Fibroblast of skin of right quadriceps (primary cell): ENCODE measurements at regions not wholly inside any gene's neighbourhood (a gene's known extent, or its start where the extent isn't known, plus 50 kb on each side); places are given as distances from the start of the nearest gene placed in this dataset.
"Not testable (repeated sequence)": the region's sequence is repeated elsewhere in the genome, so short reads cannot be mapped to it uniquely, and the experiment has no call there.

Experiments used
- DNase-seq: peaks from one replicate; pipeline ENCODE4 v3.0.0-alpha.2; 2013

- DNase-seq, result not testable (repeated sequence)
These were observed 474.2 kb upstream of the MDGA2 start for GRCh38 chr14:48149624-48150023.

DNA sequence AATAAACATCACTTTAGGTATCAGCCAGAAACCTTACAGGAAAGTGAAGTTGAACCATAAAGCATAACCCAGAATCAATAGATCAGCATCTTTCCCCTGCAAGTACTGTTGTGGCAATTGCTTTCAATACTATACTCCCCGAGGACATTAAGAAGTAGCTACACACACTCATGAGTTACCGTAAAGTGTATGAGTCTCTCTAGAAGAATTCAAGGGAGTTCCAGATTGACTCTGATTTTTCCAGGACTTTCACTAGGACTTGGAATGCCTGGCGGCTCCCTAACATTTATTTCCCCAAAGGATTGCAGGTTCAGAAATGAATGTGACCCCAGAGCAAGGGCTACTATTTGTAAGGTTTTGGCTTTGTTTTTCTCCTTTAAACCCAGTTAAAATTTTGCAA is 465.4 kb upstream of the MDGA2 start:
- no peak for DNase-seq

DNA sequence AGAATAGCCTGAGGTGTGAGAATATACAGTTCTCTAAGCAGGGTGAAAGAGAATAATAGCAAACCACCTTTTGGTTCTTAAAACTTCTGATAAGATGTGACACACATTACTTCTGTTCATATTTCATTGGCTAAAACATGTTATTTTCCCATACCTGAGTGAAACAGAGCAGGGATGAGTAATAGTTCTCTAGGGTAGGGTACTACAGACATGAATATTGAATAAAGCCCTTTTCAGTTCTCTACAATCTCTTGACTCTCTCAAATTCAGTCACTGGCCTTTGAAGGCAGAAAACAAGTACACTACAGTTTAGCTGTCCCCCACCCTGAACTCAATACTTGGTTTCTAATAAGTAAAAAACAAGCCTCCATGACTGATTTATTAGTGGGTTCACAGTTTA is 454.1 kb upstream of the MDGA2 start:
- no peak for DNase-seq

- DNase-seq, result no peak
These were observed 452.3 kb upstream of the MDGA2 start for GRCh38 chr14:48127674-48128073.

GRCh38 chr14:48125654-48126053 is 450.2 kb upstream of the MDGA2 start:
- no peak for DNase-seq

DNA sequence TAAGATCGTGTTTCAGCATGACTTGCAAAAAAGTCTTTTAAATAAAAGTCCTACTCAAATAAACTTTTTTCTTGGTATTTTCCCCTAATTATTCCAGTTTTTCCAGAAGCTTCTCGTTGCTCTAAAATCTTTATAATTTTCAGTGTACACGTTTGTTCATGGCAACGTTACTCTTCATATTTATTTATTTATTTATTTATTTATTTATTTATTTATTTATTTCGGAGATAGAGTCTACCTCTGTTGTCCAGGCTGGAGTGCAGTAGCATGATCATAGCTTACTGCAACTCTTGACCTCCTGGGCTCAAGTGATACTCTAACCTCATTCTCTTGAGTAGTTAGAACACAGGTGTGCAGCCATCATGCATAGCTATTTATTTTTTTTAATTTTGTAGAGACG is 438.3 kb upstream of the MDGA2 start:
- DNase-seq, result no peak

- DNase-seq, result no peak
These were observed 435.7 kb upstream of the MDGA2 start for GRCh38 chr14:48111151-48111550.

- DNase-seq, result no peak
These were observed 432.2 kb upstream of the MDGA2 start for GRCh38 chr14:48107646-48108045.

DNA sequence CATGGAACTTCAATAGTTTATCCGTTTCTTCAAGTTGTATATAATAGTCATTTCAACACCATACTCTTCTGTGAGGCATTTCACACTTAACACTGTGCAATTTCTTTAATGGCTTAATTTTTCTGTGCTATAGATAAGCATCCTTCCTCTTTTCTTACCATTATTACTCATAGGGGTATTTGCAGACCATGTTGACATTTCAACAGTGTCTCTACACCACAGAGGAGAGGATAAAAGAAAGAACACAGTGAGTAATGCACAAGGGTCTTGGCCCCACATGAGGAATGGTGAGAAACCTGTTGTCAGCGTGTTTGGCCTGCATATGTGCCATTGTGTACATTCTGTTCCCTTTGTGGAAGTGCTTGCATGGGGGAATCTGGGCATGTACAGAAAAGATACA is 421.5 kb upstream of the MDGA2 start:
- no peak for DNase-seq

DNA sequence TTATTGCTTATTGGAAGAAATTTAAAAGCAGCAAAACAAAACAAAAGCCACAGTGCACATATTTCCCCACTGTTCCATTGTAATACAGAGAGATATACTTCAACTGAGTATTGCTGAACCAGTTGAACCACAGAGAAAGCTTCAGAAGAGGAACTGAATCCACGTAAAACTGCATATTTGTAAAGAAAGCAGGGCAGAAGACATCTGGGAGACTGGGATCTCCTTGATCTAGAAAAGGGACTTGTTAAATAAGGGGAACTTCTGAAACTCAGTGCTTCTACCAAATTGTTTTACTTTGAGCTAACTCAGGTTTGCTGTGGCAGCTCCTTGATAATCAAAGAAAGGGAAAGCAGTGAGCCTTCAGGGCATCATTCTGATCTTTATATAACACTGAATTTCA is 411.1 kb upstream of the MDGA2 start:
- DNase-seq, result no peak

- no peak for DNase-seq
These were observed 400.1 kb upstream of the MDGA2 start for GRCh38 chr14:48075487-48075886.

DNA sequence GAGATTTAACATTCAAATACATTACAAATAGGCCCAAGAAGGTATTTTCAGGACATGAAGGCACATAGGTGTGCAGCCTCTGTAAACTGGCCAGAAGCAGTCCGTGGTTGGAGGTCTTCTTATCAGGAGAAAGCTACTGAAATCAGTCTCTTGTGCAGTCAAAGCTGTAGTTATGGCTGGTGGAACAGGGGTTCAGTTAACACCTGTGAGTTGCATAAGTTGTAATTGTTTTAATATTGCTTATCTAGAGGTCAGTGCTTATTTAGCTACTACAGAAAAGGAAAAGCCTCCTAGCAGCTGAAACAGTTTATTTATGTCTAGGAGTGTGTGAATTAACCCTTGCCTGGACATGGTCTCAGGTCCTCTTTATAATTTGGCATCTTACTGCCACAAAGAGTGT is 377.6 kb upstream of the MDGA2 start:
- DNase-seq, result no peak

DNA sequence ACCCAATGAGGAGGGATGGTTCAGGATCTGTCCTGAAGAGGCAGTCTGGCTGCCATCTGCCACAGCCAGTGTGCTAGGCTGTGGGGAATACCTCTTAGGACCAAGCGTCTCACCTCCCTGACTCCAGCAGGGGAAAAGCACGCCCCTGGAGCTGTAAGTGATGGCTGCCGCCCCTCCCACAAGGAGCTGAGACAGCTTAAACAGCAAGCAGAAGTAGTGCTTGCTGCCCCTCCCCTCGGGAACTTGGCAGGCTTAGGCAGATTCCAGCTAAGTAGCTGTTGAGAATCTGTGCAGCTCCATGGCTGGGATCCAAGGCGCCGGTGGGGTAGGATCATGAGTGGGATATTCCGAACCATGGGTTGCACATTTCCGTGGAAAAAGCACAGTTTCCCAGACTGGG is 360.4 kb upstream of the MDGA2 start:
- DNase-seq, result no peak

GRCh38 chr14:48027115-48027514 is 351.7 kb upstream of the MDGA2 start:
- DNase-seq, result no peak

DNA sequence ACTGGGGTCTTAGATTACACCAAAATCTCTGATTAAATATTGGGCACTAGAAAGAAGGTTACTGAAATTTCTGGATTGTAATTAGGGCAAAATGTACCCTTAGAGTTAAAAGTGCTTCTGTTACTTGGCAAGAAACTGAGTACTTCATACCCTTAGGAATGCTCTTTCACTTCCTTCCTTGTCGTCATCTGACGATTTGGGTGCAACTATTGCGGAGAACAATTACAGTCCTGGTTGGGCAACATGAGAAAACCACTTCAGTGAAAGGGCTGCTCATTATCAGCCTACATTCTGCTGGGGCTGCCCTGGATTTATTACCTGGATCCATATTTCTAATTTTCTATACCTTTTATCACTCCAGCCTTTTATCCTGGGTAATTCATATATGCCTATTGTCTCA is 348.5 kb upstream of the MDGA2 start:
- DNase-seq, result no peak

DNA sequence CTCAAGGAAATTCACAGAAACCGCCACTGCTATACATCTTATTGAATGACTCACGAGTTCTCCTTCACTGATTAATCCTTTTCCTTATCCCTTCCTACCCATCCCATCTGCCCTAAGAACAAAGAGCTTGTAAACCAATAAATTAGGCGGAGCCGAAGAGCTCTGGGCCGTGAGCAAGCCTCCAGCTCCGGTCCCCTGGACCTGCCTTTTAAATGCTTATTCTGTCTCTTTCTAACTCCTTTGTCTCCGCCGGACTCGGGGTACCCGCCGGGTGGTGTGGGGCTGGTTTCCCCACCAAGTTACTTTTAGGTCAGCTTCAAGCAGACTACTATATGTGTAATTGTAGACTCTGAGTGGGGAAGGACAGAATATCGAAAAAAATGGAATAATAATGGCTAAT is 336.1 kb upstream of the MDGA2 start:
- DNase-seq, result not testable (repeated sequence)

- DNase-seq, result no peak
These were observed 333.2 kb upstream of the MDGA2 start for GRCh38 chr14:48008646-48009045.

DNA sequence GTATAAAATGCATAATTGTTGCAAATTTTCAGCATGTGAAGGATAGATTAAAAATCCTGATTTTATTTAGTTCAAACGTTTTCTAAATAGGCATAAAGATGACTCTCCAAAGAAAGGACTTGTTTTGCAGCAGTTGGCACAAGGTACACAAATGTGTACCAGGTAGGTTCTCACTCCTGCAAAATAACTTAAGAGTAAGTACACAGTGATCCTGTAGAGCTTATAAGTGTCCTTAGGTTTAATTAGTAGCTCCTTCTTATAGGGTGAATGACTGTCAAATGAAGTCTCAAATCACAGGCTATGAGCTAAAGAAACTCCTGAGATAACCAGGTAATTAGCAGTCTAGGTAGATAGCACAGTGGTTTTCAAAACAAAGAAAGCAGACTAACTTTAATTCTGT is 330.6 kb upstream of the MDGA2 start:
- DNase-seq, result no peak

DNA sequence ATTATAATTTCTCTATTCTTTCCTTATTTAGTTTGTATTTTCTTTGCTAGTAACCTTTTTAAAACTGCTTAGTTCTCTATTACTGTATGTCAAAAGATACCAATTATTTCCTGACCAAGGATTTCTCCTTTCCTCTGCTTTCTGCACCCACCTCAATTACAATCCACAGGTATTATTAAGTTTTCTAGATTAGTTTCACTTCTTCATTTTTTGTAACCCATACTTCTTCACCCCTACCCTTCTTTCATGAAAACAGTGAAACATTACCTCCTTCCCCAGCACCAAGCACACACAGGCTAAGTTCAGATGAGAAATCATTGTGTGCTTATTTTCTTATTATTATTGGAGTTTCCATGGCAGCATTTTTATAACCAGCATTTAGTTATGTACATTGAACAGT is 318.5 kb upstream of the MDGA2 start:
- no peak for DNase-seq

GRCh38 chr14:47988175-47988574 is 312.8 kb upstream of the MDGA2 start:
- no peak for DNase-seq

GRCh38 chr14:47978871-47979270 is 303.5 kb upstream of the MDGA2 start:
- no peak for DNase-seq

- no peak for DNase-seq
These were observed 300.7 kb upstream of the MDGA2 start for GRCh38 chr14:47976139-47976538.

DNA sequence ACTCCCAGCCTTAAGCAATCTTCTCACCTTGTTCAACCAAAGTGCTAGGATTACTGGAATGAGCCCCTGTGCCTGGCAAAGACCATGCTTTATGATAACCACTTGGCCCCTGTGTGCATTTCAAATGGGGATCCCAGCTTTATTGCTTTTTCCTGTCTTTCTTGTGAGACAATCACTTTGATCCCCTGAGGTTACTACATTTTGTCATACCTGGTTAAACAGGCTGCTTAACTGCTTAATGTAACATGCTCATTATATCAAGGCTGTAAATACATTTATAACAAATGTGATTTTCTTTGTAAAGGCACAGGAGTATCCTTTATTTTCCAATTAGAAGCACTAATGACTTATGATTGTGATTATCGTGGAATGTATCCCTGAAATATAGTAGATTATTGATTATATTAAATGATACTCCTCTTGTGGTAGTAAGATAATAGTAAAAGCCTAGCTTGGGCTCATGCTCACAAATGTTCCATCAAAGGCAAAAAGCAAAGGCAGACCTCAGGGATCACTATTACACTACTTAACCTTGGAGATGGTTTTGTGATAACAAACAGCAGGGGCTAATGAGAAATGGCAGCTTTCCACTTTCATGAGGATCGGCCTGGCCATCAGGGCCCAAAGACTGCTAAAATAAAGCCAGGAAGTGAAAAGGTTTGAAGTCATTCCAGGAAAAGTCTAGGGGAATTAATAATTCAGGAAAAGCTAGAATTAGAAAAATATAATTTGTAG is 290.8 kb upstream of the MDGA2 start:
- DNase-seq, result no peak

GRCh38 chr14:47961634-47962033 is 286.2 kb upstream of the MDGA2 start:
- DNase-seq, result no peak

DNA sequence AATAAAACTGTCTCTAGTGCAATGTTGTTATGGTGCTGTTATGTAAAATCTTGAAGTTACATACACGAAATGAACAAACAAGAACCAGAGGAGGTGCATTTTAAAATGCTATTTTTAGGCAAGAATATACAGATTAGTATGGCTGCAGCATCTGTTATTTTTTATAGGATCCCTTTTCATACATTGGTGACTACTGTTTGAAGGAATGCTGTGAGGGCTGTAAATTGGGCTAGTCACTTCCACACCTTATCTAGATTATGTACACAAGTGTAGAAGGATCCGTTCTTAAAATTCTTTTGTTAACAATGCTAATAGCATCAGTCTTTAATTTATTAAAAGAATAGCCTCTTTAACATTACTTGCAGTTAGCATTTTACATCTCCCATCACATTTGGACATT is 284.3 kb upstream of the MDGA2 start:
- no peak for DNase-seq

DNA sequence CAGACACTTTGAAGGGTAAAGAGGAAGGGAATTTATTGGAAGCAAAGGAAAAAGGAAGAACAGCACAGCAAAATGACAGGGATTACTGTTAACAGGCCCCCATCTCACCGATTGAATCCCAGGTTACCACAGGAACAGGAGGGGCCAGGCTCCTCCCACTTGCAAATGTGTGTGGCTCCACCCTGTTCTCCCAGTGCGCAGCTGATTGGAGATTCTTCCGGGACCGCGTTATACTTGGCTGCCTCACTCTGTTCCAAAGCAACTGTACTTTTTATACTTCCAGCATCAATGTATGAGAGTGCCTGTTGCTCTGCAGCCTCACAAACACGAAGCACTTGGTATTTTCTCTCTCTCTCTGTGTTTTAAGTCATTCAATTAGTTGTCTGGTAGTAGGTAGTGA is 273.6 kb upstream of the MDGA2 start:
- DNase-seq, result no peak
